Testis (tissue), 2 donors: ENCODE measurements at regions not wholly inside any gene's neighbourhood (a gene's known extent, or its start where the extent isn't known, plus 50 kb on each side); places are given as distances from the start of the nearest gene placed in this dataset.

Source experiments
- DNase-seq: peaks from one replicate; pipeline ENCODE4 v3.0.0-alpha.2; 2019
- H3K27ac ChIP-seq, 2 donors: fragments of 200-600 bp; sonication (generic); one replicate each; pipeline ENCODE4 v1.5.1; 2019
- H3K27me3 ChIP-seq: fragments of 200-600 bp; sonication (generic); one replicate; pipeline ENCODE4 v1.5.1; 2019
- H3K36me3 ChIP-seq: fragments of 200-600 bp; sonication (generic); one replicate; pipeline ENCODE4 v1.5.1; 2017; ENCODE audit warnings: low read depth; ENCODE audit errors: missing control alignments
- H3K4me1 ChIP-seq: fragments of 200-600 bp; sonication (generic); one replicate; pipeline ENCODE4 v1.5.1; 2019
- H3K4me3 ChIP-seq, 2 donors: fragments of 200-600 bp; sonication (generic); one replicate each; pipeline ENCODE4 v1.5.1; 2017 to 2019
- H3K9me3 ChIP-seq: fragments of 200-600 bp; sonication (generic); one replicate; pipeline ENCODE4 v1.5.1; 2017
- CTCF ChIP-seq, 3 experiments: fragments of 450-650 bp in 2 of 3; fragments of 200-600 bp in 1 of 3; sonication (generic) in 1 of 3; IDR thresholded peaks; one replicate each; pipeline ENCODE4 v1.5.1; 2016 to 2019; ENCODE audit warnings: antibody characterized with exemption in 3 of 3, mild to moderate bottlenecking in 2 of 3, moderate library complexity in 1 of 3
- POLR2A ChIP-seq: fragments of 450-650 bp; IDR thresholded peaks from one replicate; pipeline ENCODE4 v1.6.1; 2017; ENCODE audit warnings: antibody characterized with exemption, mild to moderate bottlenecking, moderate library complexity
- WGBS, 2 donors: methylation state at CpG; one replicate each; pipeline ENCODE4 v1.1.5; 2018; 5-methylcytosine and 5-hydroxymethylcytosine counted together
- intact Hi-C: fragments of 100-400 bp; cut with DNase I; formaldehyde crosslinking; loops from one replicate; pipeline ENCODE4 v1.15.1; 2023; ENCODE audit warnings: low total_unique reads

GRCh38 chr12:75698052-75698451 is 186.6 kb upstream of the KRR1 start:
- intact Hi-C loops, result no loop called here
- WGBS, 2 donors, result 95 to 96% methylated on average over 1 of the region's 1 CpG

DNA sequence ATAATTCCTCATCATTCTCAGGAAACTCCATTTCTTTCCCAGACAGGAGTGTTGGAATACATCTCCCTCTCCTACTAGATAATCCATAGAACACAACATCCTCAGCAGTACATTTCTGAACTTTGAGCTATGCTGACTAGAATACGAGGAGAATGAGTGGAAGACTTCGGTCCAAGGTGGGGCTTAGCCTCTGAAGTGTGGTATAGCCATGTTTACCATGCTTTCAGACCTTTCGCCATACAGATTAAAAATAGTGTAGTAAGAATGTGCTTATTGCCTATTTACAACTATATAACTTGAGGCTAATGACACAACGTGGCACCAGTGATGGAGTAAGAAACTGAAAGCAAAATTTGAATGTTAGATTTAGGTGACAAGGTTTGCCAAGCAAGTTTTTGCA is 184.5 kb upstream of the KRR1 start:
- intact Hi-C loops, result no loop called here
- 70 to 80% methylated on average over 4 of the region's 4 CpGs for WGBS, 2 donors
- H3K27ac ChIP-seq, result no peak overlapping the region

More at GRCh38 chr12:75698052-75698451, 186.6 kb upstream of the KRR1 start:
- Histone ChIP-seq H3K4me3 (no peak overlapping the region), H3K4me1 (no peaks in the 10 kb centered on the region), H3K27ac (no peak overlapping the region), H3K36me3 (no peaks in the 10 kb centered on the region), H3K27me3 (no peaks in the 10 kb centered on the region), H3K9me3 (no peaks in the 10 kb centered on the region)
- TF ChIP-seq CTCF (IDR thresholded peaks at IDR 0.05) (no peak), POLR2A (no peak)
- no peak for DNase-seq

GRCh38 chr12:75694534-75695268 is 183.3 kb upstream of the KRR1 start:
- Histone ChIP-seq H3K9me3 (no peaks in the 10 kb centered on the region), H3K4me3 (no peak overlapping the region), H3K27me3 (no peaks in the 10 kb centered on the region), H3K27ac (no peak overlapping the region), H3K36me3 (no peaks in the 10 kb centered on the region), H3K4me1 (no peaks in the 10 kb centered on the region)
- intact Hi-C loops, result no loop called here
- WGBS, 2 donors, result 79 to 90% methylated on average over 1 of the region's 1 CpG
- DNase-seq, result no peak
- TF ChIP-seq POLR2A (no peak), CTCF (IDR thresholded peaks at IDR 0.05) (no peak)

More for the DNA sequence above, 184.5 kb upstream of the KRR1 start:
- Histone ChIP-seq H3K9me3 (no peaks in the 10 kb centered on the region), H3K4me1 (no peaks in the 10 kb centered on the region), H3K27me3 (no peaks in the 10 kb centered on the region), H3K36me3 (no peaks in the 10 kb centered on the region), H3K4me3 (no peak overlapping the region)
- DNase-seq, result no peak
- TF ChIP-seq CTCF (IDR thresholded peaks at IDR 0.05) (no peak), POLR2A (no peak)

DNA sequence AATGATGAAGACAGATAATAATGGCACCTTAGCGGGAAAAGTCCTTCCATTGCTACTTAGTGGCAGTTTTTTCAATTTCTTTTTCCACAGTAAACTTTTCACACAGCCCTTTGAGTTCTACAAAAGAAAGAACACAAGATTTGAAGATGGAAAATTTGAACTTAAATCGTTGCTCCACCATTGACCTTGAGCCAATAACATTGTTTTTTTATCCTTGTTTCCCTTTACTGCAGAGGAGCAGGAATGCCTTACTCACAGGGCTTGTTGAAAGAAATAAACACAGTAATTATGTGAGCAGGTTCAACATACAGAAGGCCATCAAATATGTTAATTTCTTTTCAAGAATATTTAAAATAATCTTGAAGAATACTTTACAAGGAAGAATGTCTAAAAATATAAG is 181.5 kb upstream of the KRR1 start:
- 29 to 37% methylated on average over 2 of the region's 2 CpGs for WGBS, 2 donors

More for the DNA sequence above, 181.5 kb upstream of the KRR1 start:
- no peak for DNase-seq
- Histone ChIP-seq H3K4me1 (no peaks in the 10 kb centered on the region), H3K4me3 (no peak overlapping the region), H3K9me3 (no peaks in the 10 kb centered on the region), H3K36me3 (no peaks in the 10 kb centered on the region), H3K27ac (no peak overlapping the region), H3K27me3 (no peaks in the 10 kb centered on the region)
- TF ChIP-seq CTCF (IDR thresholded peaks at IDR 0.05) (no peak), POLR2A (no peak)
- intact Hi-C loops, result no loop called here
